GM12878 (cell line): ENCODE measurements at regions not wholly inside any gene's neighbourhood (a gene's known extent, or its start where the extent isn't known, plus 50 kb on each side); places are given as distances from the start of the nearest gene placed in this dataset.

Experiments
- ATAC-seq: fragments of 200-7000 bp; cut with Tn5 transposase; 3 replicates; pipeline ENCODE4 v1.9.1; 2020; ENCODE audit warnings: mild to moderate bottlenecking, moderate library complexity
- BruUV-seq: library from RNA; stranded (reverse); fragments of 400-500 nt; replicated peaks from 2 replicates; lab custom pipeline; 2021; lab: Mats Ljungman, UMichigan
- CTCF ChIA-PET: fragments of 300-600 bp; sonication (Branson Sonifier 250); formaldehyde crosslinking; extraction: SDS; loops from one replicate; lab custom pipeline; 2021; ENCODE audit warnings: inconsistent platforms; lab: Yijun Ruan, JAX
- POLR2A ChIA-PET: fragments of 350-600 bp; formaldehyde crosslinking; extraction: SDS; loops from one replicate; lab custom pipeline; 2021; ENCODE audit warnings: inconsistent platforms; lab: Charles Lee
- RAD21 ChIA-PET: fragments of 300-600 bp; sonication (Branson Sonifier 250); formaldehyde crosslinking; loops from one replicate; lab custom pipeline; 2023; ENCODE audit warnings: antibody characterized with exemption; ENCODE audit not compliant: unreplicated experiment; lab: Charles Lee
- SMC1A ChIA-PET: fragments of 300-600 bp; sonication (Branson Sonifier 250); formaldehyde crosslinking; loops from one replicate; lab custom pipeline; 2023; ENCODE audit not compliant: unreplicated experiment, uncharacterized antibody; lab: Charles Lee
- DNase-seq: peaks from one replicate; pipeline ENCODE4 v3.0.0-alpha.2; 2011; ENCODE audit warnings: low read depth, low spot score
- FAIRE-seq: peaks from 3 replicates; lab custom pipeline; 2011; peaks lifted over from hg19 to GRCh38; lab: Jason Lieb, UNC
- H2AFZ ChIP-seq: 2 replicates; pipeline ENCODE4 v1.6.0; 2011; ENCODE audit warnings: low read depth, low read length, control low read depth; ENCODE audit not compliant: control insufficient read depth
- H3K27ac ChIP-seq: 2 replicates; pipeline ENCODE4 v1.5.1; 2011; ENCODE audit warnings: control low read depth; ENCODE audit not compliant: control insufficient read depth, insufficient read depth
- H3K27me3 ChIP-seq, 2 experiments: replicated peaks in 1 of 2; 2 replicates each; pipeline versions ENCODE4 v1.6.0 to v1.6.1; 2011; ENCODE audit warnings: low read length in 1 of 2; ENCODE audit not compliant: control insufficient read depth in 2 of 2, insufficient read depth in 2 of 2
- H3K36me3 ChIP-seq, 2 experiments: 2 replicates each; pipeline ENCODE4 v1.5.1; 2011; ENCODE audit warnings: low read length in 1 of 2; ENCODE audit not compliant: control insufficient read depth in 2 of 2, insufficient read depth in 2 of 2
- H3K4me1 ChIP-seq: 2 replicates; pipeline ENCODE4 v1.6.1; 2011; ENCODE audit warnings: mild to moderate bottlenecking, low read length, moderate library complexity, mixed read lengths; ENCODE audit not compliant: control insufficient read depth, insufficient read depth
- H3K4me2 ChIP-seq: 2 replicates; pipeline ENCODE4 v1.6.0; 2011; ENCODE audit warnings: control low read depth; ENCODE audit not compliant: control insufficient read depth, insufficient read depth
- H3K4me3 ChIP-seq: fragments of 200-600 bp; sonication (generic); 2 replicates; pipeline ENCODE4 v1.5.1; 2016
- H3K79me2 ChIP-seq: 2 replicates; pipeline ENCODE4 v1.6.0; 2011; ENCODE audit warnings: low read length; ENCODE audit not compliant: control insufficient read depth, insufficient read depth
- H3K9ac ChIP-seq: 2 replicates; pipeline ENCODE4 v1.8.0; 2011; ENCODE audit warnings: low read length, control low read depth, mixed read lengths; ENCODE audit not compliant: control insufficient read depth, insufficient read depth
- H3K9me3 ChIP-seq: replicated peaks from 3 replicates; pipeline ENCODE4 v1.5.1; 2011; ENCODE audit warnings: mild to moderate bottlenecking, low read length; ENCODE audit not compliant: control insufficient read depth, insufficient read depth
- H4K20me1 ChIP-seq: 2 replicates; pipeline ENCODE4 v1.6.0; 2011; ENCODE audit not compliant: control insufficient read depth, insufficient read depth
- ASH2L ChIP-seq: fragments of 300-600, 200-600 bp; sonication (generic); IDR thresholded peaks from 2 replicates; pipeline ENCODE4 v1.6.1; 2017; ENCODE audit warnings: low read depth, mild to moderate bottlenecking, borderline replicate concordance
- CBX3 ChIP-seq: fragments of 200-600 bp; sonication (generic); IDR thresholded peaks from 2 replicates; pipeline ENCODE4 v1.6.1; 2016; ENCODE audit warnings: low read depth, borderline replicate concordance
- PAX5 ChIP-seq: IDR thresholded peaks from 2 replicates; pipeline ENCODE4 v1.6.1; 2011; ENCODE audit warnings: low read depth, low read length, borderline replicate concordance
- SIN3A ChIP-seq: IDR thresholded peaks from 2 replicates; pipeline ENCODE4 v1.6.1; 2012; ENCODE audit warnings: low read depth, low read length, improper control_type of control experiment
- SIX5 ChIP-seq: IDR thresholded peaks from 2 replicates; pipeline ENCODE4 v1.6.1; 2011; ENCODE audit warnings: mild to moderate bottlenecking, low read depth, low read length, moderate library complexity; ENCODE audit not compliant: severe bottlenecking
- TBL1XR1 ChIP-seq: IDR thresholded peaks from 2 replicates; pipeline ENCODE4 v1.6.1; 2012; ENCODE audit warnings: low read depth, low read length, improper control_type of control experiment
- TCF3 ChIP-seq: IDR thresholded peaks from 2 replicates; pipeline ENCODE4 v1.6.1; 2012; ENCODE audit warnings: low read depth, mild to moderate bottlenecking, low read length, borderline replicate concordance; ENCODE audit not compliant: insufficient read depth
- TCF7 ChIP-seq: IDR thresholded peaks from 2 replicates; pipeline ENCODE4 v1.6.1; 2014; ENCODE audit warnings: antibody characterized with exemption, borderline replicate concordance
- WGBS: methylation state at CpG from one replicate; pipeline ENCODE4 v1.1.6; 2016; ENCODE audit warnings: low lambda C conversion rate; ENCODE audit not compliant: insufficient replicate concordance, insufficient coverage; ENCODE audit errors: missing lambda C conversion rate; 5-methylcytosine and 5-hydroxymethylcytosine counted together
- in situ Hi-C: fragments of 300-500 bp; cut with MboI; formaldehyde crosslinking; loops from 9 replicates; pipeline ENCODE4 v1.14.3; 2018; ENCODE audit warnings: mixed read lengths
- intact Hi-C: fragments of 100-400 bp; cut with micrococcal nuclease; formaldehyde crosslinking; loops from one replicate; pipeline ENCODE4 v1.14.2; 2022; ENCODE audit not compliant: unreplicated experiment
- TF ChIP-seq, protein P1 (sequence below): fragments of 450-650 bp; IDR thresholded peaks from 2 replicates; pipeline ENCODE4 v1.6.1; 2016; ENCODE audit warnings: mild to moderate bottlenecking
- TF ChIP-seq, protein P2 (sequence below): IDR thresholded peaks from 2 replicates; pipeline ENCODE4 v1.6.1; 2012; ENCODE audit warnings: low read depth, low read length, improper control_type of control experiment
- TF ChIP-seq, protein P3 (sequence below): fragments of 450-650 bp; IDR thresholded peaks from 2 replicates; pipeline ENCODE4 v1.6.1; 2017; ENCODE audit warnings: mild to moderate bottlenecking

DNA sequence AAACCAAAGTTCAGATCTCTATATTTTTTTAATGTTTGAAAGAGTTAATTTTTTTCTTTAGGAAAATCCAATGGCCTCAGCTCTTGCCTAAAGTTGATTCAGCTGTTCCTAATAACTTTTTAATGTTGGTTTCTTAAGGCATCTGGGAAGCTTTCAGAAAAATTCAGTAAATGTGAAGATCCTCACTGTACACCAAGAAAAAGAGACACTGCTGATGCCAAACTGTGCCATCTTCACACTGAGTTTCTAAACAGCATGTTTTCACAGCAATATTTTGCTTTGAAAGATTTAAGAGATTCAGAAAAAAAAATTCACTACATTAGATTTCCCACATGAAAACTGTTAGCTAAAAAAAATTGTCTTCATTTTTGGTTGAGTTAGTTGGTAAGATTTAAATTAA lies 249.4 kb downstream of the NEBL start (continued):
- TF ChIP-seq, protein P1, sequence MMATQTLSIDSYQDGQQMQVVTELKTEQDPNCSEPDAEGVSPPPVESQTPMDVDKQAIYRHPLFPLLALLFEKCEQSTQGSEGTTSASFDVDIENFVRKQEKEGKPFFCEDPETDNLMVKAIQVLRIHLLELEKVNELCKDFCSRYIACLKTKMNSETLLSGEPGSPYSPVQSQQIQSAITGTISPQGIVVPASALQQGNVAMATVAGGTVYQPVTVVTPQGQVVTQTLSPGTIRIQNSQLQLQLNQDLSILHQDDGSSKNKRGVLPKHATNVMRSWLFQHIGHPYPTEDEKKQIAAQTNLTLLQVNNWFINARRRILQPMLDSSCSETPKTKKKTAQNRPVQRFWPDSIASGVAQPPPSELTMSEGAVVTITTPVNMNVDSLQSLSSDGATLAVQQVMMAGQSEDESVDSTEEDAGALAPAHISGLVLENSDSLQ, result no peak
- TF ChIP-seq PAX5 (no peak), CBX3 (no peak), TBL1XR1 (no peak), SIX5 (no peak), TCF3 (no peak)
- TF ChIP-seq, protein P2, sequence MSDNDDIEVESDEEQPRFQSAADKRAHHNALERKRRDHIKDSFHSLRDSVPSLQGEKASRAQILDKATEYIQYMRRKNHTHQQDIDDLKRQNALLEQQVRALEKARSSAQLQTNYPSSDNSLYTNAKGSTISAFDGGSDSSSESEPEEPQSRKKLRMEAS, result no peak
- TF ChIP-seq, protein P3, sequence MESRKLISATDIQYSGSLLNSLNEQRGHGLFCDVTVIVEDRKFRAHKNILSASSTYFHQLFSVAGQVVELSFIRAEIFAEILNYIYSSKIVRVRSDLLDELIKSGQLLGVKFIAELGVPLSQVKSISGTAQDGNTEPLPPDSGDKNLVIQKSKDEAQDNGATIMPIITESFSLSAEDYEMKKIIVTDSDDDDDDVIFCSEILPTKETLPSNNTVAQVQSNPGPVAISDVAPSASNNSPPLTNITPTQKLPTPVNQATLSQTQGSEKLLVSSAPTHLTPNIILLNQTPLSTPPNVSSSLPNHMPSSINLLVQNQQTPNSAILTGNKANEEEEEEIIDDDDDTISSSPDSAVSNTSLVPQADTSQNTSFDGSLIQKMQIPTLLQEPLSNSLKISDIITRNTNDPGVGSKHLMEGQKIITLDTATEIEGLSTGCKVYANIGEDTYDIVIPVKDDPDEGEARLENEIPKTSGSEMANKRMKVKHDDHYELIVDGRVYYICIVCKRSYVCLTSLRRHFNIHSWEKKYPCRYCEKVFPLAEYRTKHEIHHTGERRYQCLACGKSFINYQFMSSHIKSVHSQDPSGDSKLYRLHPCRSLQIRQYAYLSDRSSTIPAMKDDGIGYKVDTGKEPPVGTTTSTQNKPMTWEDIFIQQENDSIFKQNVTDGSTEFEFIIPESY, result no peak

DNA sequence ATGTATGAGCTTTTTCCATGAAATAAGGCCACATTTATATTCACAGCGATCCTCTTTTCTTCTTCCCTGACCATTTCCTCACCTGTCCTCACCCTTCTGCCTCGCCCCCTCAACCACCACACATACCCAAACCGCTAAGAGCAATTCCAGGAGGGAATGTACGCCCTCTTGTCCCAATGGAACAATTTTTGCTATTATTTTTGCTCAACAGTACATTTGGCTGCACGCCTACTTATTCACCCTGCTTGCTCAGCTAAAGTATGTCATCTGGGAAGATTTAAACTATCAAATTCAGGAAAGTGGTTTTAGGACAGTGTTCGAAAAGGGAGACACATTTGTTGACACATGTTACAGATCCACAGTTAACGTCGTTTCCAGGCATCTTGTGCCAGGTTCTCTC lies 252.7 kb downstream of the NEBL start:
- SMC1A ChIA-PET, result no interaction called here
- H3K4me3 ChIP-seq, result no peak overlapping the region
- POLR2A ChIA-PET, result no interaction called here
- no peaks in the 10 kb centered on the region for H4K20me1 ChIP-seq
- no peaks in the 10 kb centered on the region for H3K27me3 ChIP-seq
- no peaks in the 10 kb centered on the region for H3K9me3 ChIP-seq
- in situ Hi-C loops, result no loop called here
- H3K4me2 ChIP-seq, result no peak overlapping the region
- ATAC-seq (no peak), DNase-seq (no peak), FAIRE-seq (no peak)
- BruUV-seq, result no TSS peak
- no peaks in the 10 kb centered on the region for H3K4me1 ChIP-seq
- RAD21 ChIA-PET, result no interaction called here
- TF ChIP-seq ASH2L, result no peak
- no peak for TF ChIP-seq SIN3A
- no peak for TF ChIP-seq TCF7
- no peak for TF ChIP-seq PAX5
- WGBS, result 1% methylated on average over 8 of the region's 8 CpGs
- CTCF ChIA-PET, result no interaction called here
- H3K79me2 ChIP-seq, result no peaks in the 10 kb centered on the region
- no peak overlapping the region for H3K27ac ChIP-seq
- no peaks in the 10 kb centered on the region for H3K36me3 ChIP-seq
- H3K9ac ChIP-seq, result no peak overlapping the region
- no peak overlapping the region for H2AFZ ChIP-seq
- intact Hi-C loops, result no loop called here
